Trophoblast cell (in vitro differentiated cells and primary cell): ENCODE measurements at regions not wholly inside any gene's neighbourhood (a gene's known extent, or its start where the extent isn't known, plus 50 kb on each side); places are given as distances from the start of the nearest gene placed in this dataset.

Experiments
- DNase-seq, 2 donors: peaks; one replicate each; pipeline ENCODE4 v3.0.0-alpha.2; 2016
- H2AFZ ChIP-seq: 2 replicates; pipeline ENCODE4 v1.6.1; 2013; ENCODE audit warnings: low read length, moderate library complexity, mild to moderate bottlenecking; ENCODE audit not compliant: insufficient read depth, poor library complexity
- H2AK5ac ChIP-seq: 2 replicates; pipeline ENCODE4 v1.6.1; 2013; ENCODE audit warnings: mild to moderate bottlenecking, low read length
- H2BK120ac ChIP-seq: 2 replicates; pipeline ENCODE4 v1.6.1; 2013; ENCODE audit warnings: low read length, mild to moderate bottlenecking, moderate library complexity; ENCODE audit not compliant: insufficient read depth, poor library complexity
- H2BK12ac ChIP-seq: 2 replicates; pipeline ENCODE4 v1.6.1; 2013; ENCODE audit warnings: mild to moderate bottlenecking, low read length, moderate library complexity
- H2BK5ac ChIP-seq: 2 replicates; pipeline ENCODE4 v1.6.1; 2013; ENCODE audit warnings: low read length, low read depth, moderate library complexity, mild to moderate bottlenecking; ENCODE audit not compliant: poor library complexity
- H3K14ac ChIP-seq: 2 replicates; pipeline ENCODE4 v1.6.1; 2013; ENCODE audit warnings: mild to moderate bottlenecking, low read length
- H3K18ac ChIP-seq: 2 replicates; pipeline ENCODE4 v1.6.1; 2013; ENCODE audit warnings: mild to moderate bottlenecking, low read length
- H3K23ac ChIP-seq: 2 replicates; pipeline ENCODE4 v1.6.1; 2013; ENCODE audit warnings: low read length
- H3K27ac ChIP-seq: 2 replicates; pipeline ENCODE4 v1.5.1; 2013; ENCODE audit warnings: low read depth, mild to moderate bottlenecking, inconsistent platforms, low read length, moderate library complexity
- H3K27me3 ChIP-seq: 2 replicates; pipeline ENCODE4 v1.6.1; 2013; ENCODE audit warnings: inconsistent platforms, mild to moderate bottlenecking, low read length, moderate library complexity; ENCODE audit not compliant: insufficient read depth
- H3K36me3 ChIP-seq, 2 experiments: 1 replicate in 1 of 2; 2 replicates in 1 of 2; pipeline ENCODE4 v1.6.1; 2013; ENCODE audit warnings: low read length in 2 of 2, mild to moderate bottlenecking in 2 of 2, moderate library complexity in 1 of 2; ENCODE audit not compliant: insufficient read depth in 2 of 2, control insufficient read depth in 1 of 2
- H3K4ac ChIP-seq: 2 replicates; pipeline ENCODE4 v1.6.1; 2013; ENCODE audit warnings: low read depth, mild to moderate bottlenecking, low read length, moderate library complexity
- H3K4me1 ChIP-seq, 2 experiments: 1 replicate in 1 of 2; 2 replicates in 1 of 2; pipeline ENCODE4 v1.6.1; 2013; ENCODE audit warnings: low read length in 2 of 2, mild to moderate bottlenecking in 2 of 2, moderate library complexity in 1 of 2; ENCODE audit not compliant: insufficient read depth in 2 of 2, control insufficient read depth in 1 of 2
- H3K4me2 ChIP-seq: 2 replicates; pipeline ENCODE4 v1.6.1; 2013; ENCODE audit warnings: inconsistent platforms, mild to moderate bottlenecking, low read length, moderate library complexity
- H3K4me3 ChIP-seq: 2 replicates; pipeline ENCODE4 v1.5.1; 2013; ENCODE audit warnings: mild to moderate bottlenecking, low read depth, low read length, inconsistent platforms
- H3K79me1 ChIP-seq: one replicate; pipeline ENCODE4 v1.6.1; 2013; ENCODE audit warnings: low read length
- H3K79me2 ChIP-seq: 2 replicates; pipeline ENCODE4 v1.6.1; 2013; ENCODE audit warnings: low read length, mild to moderate bottlenecking; ENCODE audit not compliant: control insufficient read depth, insufficient read depth, poor library complexity
- H3K9ac ChIP-seq: 2 replicates; pipeline ENCODE4 v1.6.1; 2013; ENCODE audit warnings: mild to moderate bottlenecking, low read length
- H3K9me3 ChIP-seq: 2 replicates; pipeline ENCODE4 v1.6.1; 2013; ENCODE audit warnings: low read depth, mild to moderate bottlenecking, control low read depth, inconsistent platforms, low read length; ENCODE audit not compliant: insufficient read depth
- H4K12ac ChIP-seq: 2 replicates; pipeline ENCODE4 v1.6.1; 2013; ENCODE audit warnings: low read depth, mild to moderate bottlenecking, low read length, moderate library complexity
- H4K8ac ChIP-seq: 2 replicates; pipeline ENCODE4 v1.6.1; 2013; ENCODE audit warnings: low read depth, mild to moderate bottlenecking, low read length, moderate library complexity
- H4K91ac ChIP-seq: one replicate; pipeline ENCODE4 v1.6.1; 2013; ENCODE audit warnings: low read depth, mild to moderate bottlenecking, low read length, moderate library complexity
- WGBS: extraction: QIAGEN DNeasy Blood & Tissue Kit; methylation state at CpG from one replicate; pipeline ENCODE4 v1.1.7; 2013; ENCODE audit warnings: missing lambda C conversion rate; ENCODE audit not compliant: insufficient read length, insufficient coverage; ENCODE audit errors: extremely low coverage; 5-methylcytosine and 5-hydroxymethylcytosine counted together

- H2AK5ac ChIP-seq, result no peak overlapping the region
- H3K23ac ChIP-seq, result no peak overlapping the region
- no peak overlapping the region for H2BK5ac ChIP-seq
- no peak overlapping the region for H3K9ac ChIP-seq
- H4K12ac ChIP-seq, result no peak overlapping the region
- H2BK120ac ChIP-seq, result no peak overlapping the region
- H3K4me1 ChIP-seq, result peaks cover 0 to 3% of the 10 kb centered on the region in 2 experiments
- no peaks in the 10 kb centered on the region for H3K9me3 ChIP-seq
- no peak overlapping the region for H2AFZ ChIP-seq
- no peaks in the 10 kb centered on the region for H3K36me3 ChIP-seq
- H3K14ac ChIP-seq, result no peak overlapping the region
- no peak for DNase-seq
- no peak overlapping the region for H3K27ac ChIP-seq
- H3K79me2 ChIP-seq, result peaks cover 2% of the 10 kb centered on the region
- H4K91ac ChIP-seq, result no peak overlapping the region
- H3K79me1 ChIP-seq, result no peaks in the 10 kb centered on the region
- no peak overlapping the region for H3K4me2 ChIP-seq
- H3K4me3 ChIP-seq, result no peak overlapping the region
- WGBS, result no CpG with 5 or more reads among the region's 3 CpGs
- H4K8ac ChIP-seq, result no peak overlapping the region
- no peaks in the 10 kb centered on the region for H3K27me3 ChIP-seq
- no peak overlapping the region for H2BK12ac ChIP-seq
- no peak overlapping the region for H3K18ac ChIP-seq
- no peak overlapping the region for H3K4ac ChIP-seq
Measured at GRCh38 chr10:107433605-107434004, 269.1 kb upstream of the SORCS1 start.

- H3K27me3 ChIP-seq, result no peaks in the 10 kb centered on the region
- no peaks in the 10 kb centered on the region for H3K36me3 ChIP-seq
Measured at GRCh38 chr10:107430446-107430845, 265.9 kb upstream of the SORCS1 start.

GRCh38 chr10:107427016-107427415, 262.5 kb upstream of the SORCS1 start:
- Histone ChIP-seq H2BK120ac (no peak overlapping the region), H3K4me2 (no peak overlapping the region), H3K79me1 (no peaks in the 10 kb centered on the region), H3K36me3 (no peaks in the 10 kb centered on the region), H3K14ac (no peak overlapping the region), H3K4me3 (no peak overlapping the region), H3K23ac (no peak overlapping the region), H3K27ac (no peak overlapping the region), H3K18ac (no peak overlapping the region), H4K8ac (no peak overlapping the region), H3K79me2 (peaks cover 2% of the 10 kb centered on the region), H2BK12ac (no peak overlapping the region), H3K4me1 (no peaks in the 10 kb centered on the region), H4K91ac (no peak overlapping the region), H4K12ac (no peak overlapping the region), H3K9me3 (no peaks in the 10 kb centered on the region), H2AK5ac (no peak overlapping the region), H3K27me3 (no peaks in the 10 kb centered on the region), H2BK5ac (no peak overlapping the region), H3K4ac (no peak overlapping the region), H3K9ac (no peak overlapping the region), H2AFZ (no peak overlapping the region)
- DNase-seq, result no peak
- WGBS, result no CpG with 5 or more reads among the region's 5 CpGs

More at GRCh38 chr10:107430446-107430845, 265.9 kb upstream of the SORCS1 start:
- Histone ChIP-seq H4K91ac (no peak overlapping the region), H3K4me3 (no peak overlapping the region), H3K79me1 (no peaks in the 10 kb centered on the region), H3K9me3 (no peaks in the 10 kb centered on the region), H2AFZ (no peak overlapping the region), H3K23ac (no peak overlapping the region), H3K27ac (no peak overlapping the region), H3K4ac (no peak overlapping the region), H3K18ac (no peak overlapping the region), H2BK12ac (no peak overlapping the region), H2AK5ac (no peak overlapping the region), H4K8ac (no peak overlapping the region), H3K4me1 (no peaks in the 10 kb centered on the region), H2BK120ac (no peak overlapping the region), H3K9ac (no peak overlapping the region), H2BK5ac (no peak overlapping the region), H3K14ac (no peak overlapping the region), H4K12ac (no peak overlapping the region), H3K4me2 (no peak overlapping the region), H3K79me2 (peaks cover 2% of the 10 kb centered on the region)
- no peak for DNase-seq
- no CpG with 5 or more reads among the region's 6 CpGs for WGBS

- H3K4me3 ChIP-seq, result no peak overlapping the region
- no peak overlapping the region for H3K18ac ChIP-seq
- no peaks in the 10 kb centered on the region for H3K36me3 ChIP-seq
- H3K79me2 ChIP-seq, result peaks cover 2% of the 10 kb centered on the region
- no peak for DNase-seq
- H3K14ac ChIP-seq, result no peak overlapping the region
- H2AFZ ChIP-seq, result no peak overlapping the region
- no peak overlapping the region for H4K12ac ChIP-seq
- H2BK5ac ChIP-seq, result no peak overlapping the region
- no peak overlapping the region for H4K91ac ChIP-seq
- no peak overlapping the region for H3K23ac ChIP-seq
- H3K9ac ChIP-seq, result no peak overlapping the region
- H3K4ac ChIP-seq, result no peak overlapping the region
- H3K4me2 ChIP-seq, result no peak overlapping the region
- H3K27me3 ChIP-seq, result no peaks in the 10 kb centered on the region
- H2BK120ac ChIP-seq, result no peak overlapping the region
- no peak overlapping the region for H2BK12ac ChIP-seq
- no peak overlapping the region for H2AK5ac ChIP-seq
- H4K8ac ChIP-seq, result no peak overlapping the region
- no peaks in the 10 kb centered on the region for H3K79me1 ChIP-seq
- H3K27ac ChIP-seq, result no peak overlapping the region
- no peaks in the 10 kb centered on the region for H3K9me3 ChIP-seq
- no peaks in the 10 kb centered on the region for H3K4me1 ChIP-seq
- no CpG with 5 or more reads among the region's 9 CpGs for whole genome bisulfite sequencing
Measured at GRCh38 chr10:107425931-107426553, 261.5 kb upstream of the SORCS1 start.
